Skin of body (tissue), 1 donor: ENCODE measurements at regions not wholly inside any gene's neighbourhood (a gene's known extent, or its start where the extent isn't known, plus 50 kb on each side); places are given as distances from the start of the nearest gene placed in this dataset.
A peak's percentile ranks its signal among the peaks of the same experiment; 100 is the strongest.
"Not testable (repeated sequence)": the region's sequence is repeated elsewhere in the genome, so short reads cannot be mapped to it uniquely, and the experiment has no call there.

Experiments
- DNase-seq: peaks from one replicate; lab custom pipeline; 2025; lab: John Stamatoyannopoulos, UW

- no peak for DNase-seq
These were observed 2067.7 kb downstream of the SUCLG1 start for GRCh38 chr2:82391386-82391785.

- DNase-seq, result no peak
These were observed 2051.1 kb upstream of the LRRTM1 start for GRCh38 chr2:82355622-82356021.

GRCh38 chr2:82345910-82346309 is 2041.4 kb upstream of the LRRTM1 start:
- no peak for DNase-seq

GRCh38 chr2:82344670-82345069 is 2040.1 kb upstream of the LRRTM1 start:
- DNase-seq, result no peak

- no peak for DNase-seq
These were observed 2037.8 kb upstream of the LRRTM1 start for GRCh38 chr2:82342356-82342755.

- no peak for DNase-seq
These were observed 2036.1 kb upstream of the LRRTM1 start for GRCh38 chr2:82340578-82341053.

GRCh38 chr2:82339805-82340204 is 2035.3 kb upstream of the LRRTM1 start:
- DNase-seq, result no peak

GRCh38 chr2:82333697-82334096 is 2029.1 kb upstream of the LRRTM1 start:
- no peak for DNase-seq

- DNase-seq, result no peak
These were observed 2025.6 kb upstream of the LRRTM1 start for GRCh38 chr2:82330155-82330554.

GRCh38 chr2:82326180-82326767 is 2021.7 kb upstream of the LRRTM1 start:
- not testable (repeated sequence) for DNase-seq

GRCh38 chr2:82320296-82320695 is 2015.7 kb upstream of the LRRTM1 start:
- DNase-seq, result no peak

- peak; percentile 43 for DNase-seq
These were observed 2012.5 kb upstream of the LRRTM1 start for GRCh38 chr2:82317012-82317411.

- DNase-seq, result no peak
These were observed 2012.0 kb upstream of the LRRTM1 start for GRCh38 chr2:82316586-82316985.

GRCh38 chr2:82314836-82315472 is 2010.4 kb upstream of the LRRTM1 start:
- DNase-seq, result no peak

GRCh38 chr2:82307511-82307910 is 2003.0 kb upstream of the LRRTM1 start:
- DNase-seq, result no peak

- DNase-seq, result no peak
These were observed 1997.0 kb upstream of the LRRTM1 start for GRCh38 chr2:82301506-82301905.

GRCh38 chr2:82289446-82289845 is 1984.9 kb upstream of the LRRTM1 start:
- DNase-seq, result peak; percentile 17

GRCh38 chr2:82283075-82283474 is 1978.5 kb upstream of the LRRTM1 start:
- DNase-seq, result no peak

GRCh38 chr2:82282111-82282882 is 1977.7 kb upstream of the LRRTM1 start:
- DNase-seq, result no peak

GRCh38 chr2:82279367-82279766 is 1974.8 kb upstream of the LRRTM1 start:
- DNase-seq, result no peak

GRCh38 chr2:82278416-82278815 is 1973.9 kb upstream of the LRRTM1 start:
- DNase-seq, result no peak

- no peak for DNase-seq
These were observed 1971.0 kb upstream of the LRRTM1 start for GRCh38 chr2:82275599-82275998.

- DNase-seq, result no peak
These were observed 1963.9 kb upstream of the LRRTM1 start for GRCh38 chr2:82268446-82268845.
